GM10248 (cell line): ENCODE measurements at regions not wholly inside any gene's neighbourhood (a gene's known extent, or its start where the extent isn't known, plus 50 kb on each side); places are given as distances from the start of the nearest gene placed in this dataset.

Experiments used
- CTCF ChIA-PET: fragments of 300-600 bp; sonication (Branson Sonifier 250); formaldehyde crosslinking; extraction: SDS; loops from one replicate; lab custom pipeline; 2021; ENCODE audit warnings: antibody characterized with exemption; lab: Yijun Ruan, JAX
- POLR2A ChIA-PET: fragments of 350-650 bp; sonication (Branson Sonifier 250); formaldehyde crosslinking; extraction: SDS; loops from one replicate; lab custom pipeline; 2020; ENCODE audit warnings: antibody characterized with exemption; lab: Yijun Ruan, JAX
- DNase-seq: peaks from one replicate; pipeline ENCODE4 v3.0.0; 2012; ENCODE audit errors: extremely low spot score
- TF ChIP-seq, protein P1 (sequence below): IDR thresholded peaks from 2 replicates; pipeline ENCODE4 v1.5.1; 2012; ENCODE audit warnings: mild to moderate bottlenecking, low read depth; ENCODE audit errors: extremely low read depth, missing control alignments, control extremely low read depth

DNA sequence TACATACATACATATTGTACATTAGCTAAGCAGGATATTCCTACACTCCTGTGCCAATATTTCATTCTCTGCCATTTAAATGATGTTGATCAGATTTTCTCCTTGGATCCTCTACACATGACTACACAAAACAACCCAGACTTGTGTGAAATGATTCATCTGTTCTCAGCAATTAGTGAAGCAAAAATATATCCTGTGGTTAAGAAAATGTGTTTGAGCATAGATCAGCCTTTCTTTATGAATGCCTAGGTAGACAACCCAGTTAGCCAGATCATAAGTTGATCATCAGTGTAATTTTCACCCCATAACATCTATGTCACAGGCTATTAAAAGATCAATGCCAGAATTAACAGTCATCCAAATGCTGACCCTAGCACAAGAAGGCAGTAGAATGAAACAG lies 275.2 kb upstream of the EDNRB start:
- ChIA-PET CTCF (interaction anchor here (1.2 to 1.7 kb wide), 2 partner anchors 8 to 10 kb away, joined by 3 to 4 read pairs; no protein-coding TSS in a partner anchor), POLR2A (no interaction called here)
- DNase-seq: no peak
- TF ChIP-seq, protein P1, sequence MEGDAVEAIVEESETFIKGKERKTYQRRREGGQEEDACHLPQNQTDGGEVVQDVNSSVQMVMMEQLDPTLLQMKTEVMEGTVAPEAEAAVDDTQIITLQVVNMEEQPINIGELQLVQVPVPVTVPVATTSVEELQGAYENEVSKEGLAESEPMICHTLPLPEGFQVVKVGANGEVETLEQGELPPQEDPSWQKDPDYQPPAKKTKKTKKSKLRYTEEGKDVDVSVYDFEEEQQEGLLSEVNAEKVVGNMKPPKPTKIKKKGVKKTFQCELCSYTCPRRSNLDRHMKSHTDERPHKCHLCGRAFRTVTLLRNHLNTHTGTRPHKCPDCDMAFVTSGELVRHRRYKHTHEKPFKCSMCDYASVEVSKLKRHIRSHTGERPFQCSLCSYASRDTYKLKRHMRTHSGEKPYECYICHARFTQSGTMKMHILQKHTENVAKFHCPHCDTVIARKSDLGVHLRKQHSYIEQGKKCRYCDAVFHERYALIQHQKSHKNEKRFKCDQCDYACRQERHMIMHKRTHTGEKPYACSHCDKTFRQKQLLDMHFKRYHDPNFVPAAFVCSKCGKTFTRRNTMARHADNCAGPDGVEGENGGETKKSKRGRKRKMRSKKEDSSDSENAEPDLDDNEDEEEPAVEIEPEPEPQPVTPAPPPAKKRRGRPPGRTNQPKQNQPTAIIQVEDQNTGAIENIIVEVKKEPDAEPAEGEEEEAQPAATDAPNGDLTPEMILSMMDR: no peak

DNA sequence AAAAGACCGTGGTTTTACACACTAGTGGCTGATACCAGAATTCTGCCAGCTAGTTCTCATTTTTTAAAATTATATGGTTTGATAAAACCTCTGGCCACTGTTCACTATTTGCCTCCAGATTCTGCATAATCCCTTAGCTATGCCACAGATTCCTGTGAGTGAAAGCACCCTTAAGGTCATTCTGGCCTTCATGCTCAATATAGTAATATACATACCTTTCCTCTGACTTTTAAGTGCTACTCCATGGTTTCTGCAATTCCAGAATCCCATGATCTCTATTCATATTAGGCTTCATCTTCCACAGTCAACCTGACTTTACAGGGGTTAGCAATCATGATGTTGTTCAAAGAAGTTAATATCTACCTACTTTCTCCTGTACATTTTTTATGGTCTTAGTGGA lies 274.1 kb upstream of the EDNRB start:
- no peak for DNase-seq
- TF ChIP-seq, protein P1: no peak
- POLR2A ChIA-PET: no interaction called here
- CTCF ChIA-PET: interaction anchor here (1.2 to 1.7 kb wide), 3 partner anchors 9 to 47 kb away, joined by 3 to 4 read pairs (median 3); no protein-coding TSS in a partner anchor

DNA sequence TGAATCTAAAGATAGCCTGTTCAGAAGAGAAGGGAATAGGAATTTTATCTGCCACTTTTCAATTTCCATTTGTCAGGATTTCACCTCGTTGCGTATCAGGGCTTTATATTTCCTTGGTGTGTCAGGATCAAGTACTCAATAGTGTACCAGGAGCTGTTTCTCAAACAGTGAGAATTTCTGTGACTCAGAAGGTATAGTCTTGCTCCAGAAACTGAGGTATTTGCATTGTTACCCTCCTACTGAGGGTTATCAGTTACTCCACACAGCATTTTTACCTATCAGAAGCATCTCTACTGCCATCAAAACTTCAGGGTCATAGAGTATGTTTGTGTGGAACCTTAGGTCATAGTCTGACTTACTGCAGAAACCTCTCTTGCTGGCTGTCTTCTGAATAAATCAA lies 271.7 kb upstream of the EDNRB start:
- POLR2A ChIA-PET: no interaction called here
- no peak for DNase-seq
- CTCF ChIA-PET: interaction anchor here (1.2 to 2.4 kb wide), 3 partner anchors 12 to 52 kb away, joined by 3 to 7 read pairs (median 7); no protein-coding TSS in a partner anchor
- TF ChIP-seq, protein P1: no peak

DNA sequence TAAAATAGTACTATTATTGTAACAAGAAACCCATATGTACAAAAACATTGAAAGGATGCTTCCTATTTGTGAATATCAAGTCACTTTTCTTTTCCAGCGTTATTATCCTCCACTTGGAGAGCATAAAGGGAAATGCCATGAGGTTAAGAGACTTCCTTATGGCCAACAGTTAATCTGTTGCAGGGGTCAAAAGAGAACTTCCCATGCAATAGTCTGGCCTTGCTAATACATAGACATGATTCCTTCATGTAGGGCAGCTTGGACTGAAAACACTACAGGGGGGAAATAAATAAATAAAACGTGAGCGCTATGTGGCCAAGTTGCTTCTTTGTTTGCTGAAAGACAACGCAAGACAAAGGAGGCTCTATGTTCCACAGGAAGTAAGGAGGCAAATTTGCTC lies 269.1 kb upstream of the EDNRB start:
- ChIA-PET POLR2A (no interaction called here), CTCF (no interaction called here)
- TF ChIP-seq, protein P1: no peak
- DNase-seq: no peak

DNA sequence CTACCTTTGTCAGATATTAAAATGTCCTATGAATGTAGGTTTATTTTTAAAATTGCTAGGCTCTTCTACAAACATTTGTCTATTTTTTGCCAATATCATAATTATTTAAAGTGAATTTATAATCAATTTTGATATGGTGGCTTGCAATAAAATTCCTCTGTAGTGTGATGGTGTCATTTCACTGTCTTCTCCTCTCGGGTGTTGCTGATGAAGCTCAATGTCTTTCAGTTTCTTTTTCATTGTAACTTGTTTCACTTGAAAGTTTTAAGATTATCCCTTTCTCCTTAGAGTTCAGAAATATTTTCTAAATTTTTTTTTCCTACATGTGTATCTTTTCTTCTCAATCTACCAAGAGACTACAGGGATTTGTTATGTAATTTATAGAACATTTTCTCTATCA lies 267.1 kb upstream of the EDNRB start:
- TF ChIP-seq, protein P1: no peak
- DNase-seq: no peak
- ChIA-PET CTCF (no interaction called here), POLR2A (no interaction called here)

DNA sequence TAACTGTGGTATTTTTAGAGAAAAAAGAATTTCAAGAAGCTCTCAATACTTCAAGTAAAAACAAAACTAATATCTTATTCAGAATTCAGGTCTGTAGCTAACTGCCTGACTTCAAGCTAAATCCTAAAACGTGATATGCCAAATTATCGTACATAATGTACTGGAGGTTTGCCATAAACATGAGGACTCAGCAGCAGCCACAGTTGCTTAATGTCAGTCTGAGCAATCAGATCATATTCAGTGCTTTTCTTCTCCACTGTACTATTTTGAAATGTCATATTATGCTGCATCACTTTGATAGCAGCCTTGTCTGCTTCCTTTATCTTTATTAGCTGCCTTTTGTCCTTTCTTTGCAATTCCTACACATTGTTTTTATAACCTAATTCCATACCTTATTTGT lies 265.1 kb upstream of the EDNRB start:
- ChIA-PET CTCF (interaction anchor here (1.3 kb wide), 1 partner anchor 10 kb away, joined by 3 read pairs; no protein-coding TSS in a partner anchor), POLR2A (no interaction called here)
- no peak for DNase-seq
- TF ChIP-seq, protein P1: no peak
